22Rv1 (cell line): ENCODE measurements at regions not wholly inside any gene's neighbourhood (a gene's known extent, or its start where the extent isn't known, plus 50 kb on each side); places are given as distances from the start of the nearest gene placed in this dataset.
"Not testable (repeated sequence)": the region's sequence is repeated elsewhere in the genome, so short reads cannot be mapped to it uniquely, and the experiment has no call there.

ENCODE experiments used
- ZFX ChIP-seq: fragments of 450-650 bp; IDR thresholded peaks from 2 replicates; pipeline ENCODE4 v1.6.1; 2017; ENCODE audit warnings: antibody characterized with exemption, borderline replicate concordance
- TF ChIP-seq, protein P1 (sequence below): fragments of 450-650 bp; IDR thresholded peaks from 2 replicates; pipeline ENCODE4 v1.5.1; 2017; ENCODE audit warnings: mild to moderate bottlenecking

DNA sequence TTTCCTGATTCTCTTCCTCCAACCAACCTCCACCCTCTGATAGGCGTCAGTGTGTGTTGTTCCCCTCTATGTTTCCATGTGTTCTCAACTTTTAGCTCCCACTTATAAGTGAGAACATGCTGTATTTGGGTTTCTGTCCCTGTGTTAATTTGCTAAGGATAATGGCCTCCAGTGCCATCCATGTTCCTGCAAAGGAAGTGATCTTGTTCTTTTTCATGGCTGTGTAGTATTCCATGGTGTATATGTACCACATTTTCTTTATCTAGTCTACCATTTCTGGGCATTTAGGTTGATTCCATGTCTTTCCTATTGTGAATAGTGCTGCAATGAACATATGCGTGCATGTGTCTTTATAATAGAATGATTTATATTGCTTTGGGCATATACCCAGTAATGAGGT, 107.1 kb upstream of the CPHXL start:
- TF ChIP-seq, protein P1, sequence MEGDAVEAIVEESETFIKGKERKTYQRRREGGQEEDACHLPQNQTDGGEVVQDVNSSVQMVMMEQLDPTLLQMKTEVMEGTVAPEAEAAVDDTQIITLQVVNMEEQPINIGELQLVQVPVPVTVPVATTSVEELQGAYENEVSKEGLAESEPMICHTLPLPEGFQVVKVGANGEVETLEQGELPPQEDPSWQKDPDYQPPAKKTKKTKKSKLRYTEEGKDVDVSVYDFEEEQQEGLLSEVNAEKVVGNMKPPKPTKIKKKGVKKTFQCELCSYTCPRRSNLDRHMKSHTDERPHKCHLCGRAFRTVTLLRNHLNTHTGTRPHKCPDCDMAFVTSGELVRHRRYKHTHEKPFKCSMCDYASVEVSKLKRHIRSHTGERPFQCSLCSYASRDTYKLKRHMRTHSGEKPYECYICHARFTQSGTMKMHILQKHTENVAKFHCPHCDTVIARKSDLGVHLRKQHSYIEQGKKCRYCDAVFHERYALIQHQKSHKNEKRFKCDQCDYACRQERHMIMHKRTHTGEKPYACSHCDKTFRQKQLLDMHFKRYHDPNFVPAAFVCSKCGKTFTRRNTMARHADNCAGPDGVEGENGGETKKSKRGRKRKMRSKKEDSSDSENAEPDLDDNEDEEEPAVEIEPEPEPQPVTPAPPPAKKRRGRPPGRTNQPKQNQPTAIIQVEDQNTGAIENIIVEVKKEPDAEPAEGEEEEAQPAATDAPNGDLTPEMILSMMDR = not testable (repeated sequence)
- TF ChIP-seq ZFX = not testable (repeated sequence)
